ENCODE measurements at regions not wholly inside any gene's neighbourhood (a gene's known extent, or its start where the extent isn't known, plus 50 kb on each side); places are given as distances from the start of the nearest gene placed in this dataset.

DNA sequence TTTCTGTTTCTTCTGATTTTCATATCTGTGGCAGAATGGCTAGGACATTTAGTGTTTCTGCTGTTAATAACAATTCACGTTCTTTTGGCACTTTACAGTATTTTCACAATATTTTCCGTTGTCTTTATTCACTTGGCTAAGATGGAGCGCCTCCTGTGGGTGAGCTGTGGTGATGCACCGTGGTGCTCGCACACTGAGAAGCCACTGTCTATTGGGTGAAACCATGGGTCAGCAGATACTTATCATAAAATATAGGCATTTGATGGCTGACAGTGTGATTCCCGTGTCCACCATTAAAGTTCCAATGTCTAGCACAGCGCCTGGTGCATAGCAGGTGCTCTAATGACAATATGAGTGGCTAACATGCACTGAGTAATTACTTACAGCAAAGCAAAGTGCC is 141.8 kb downstream of the VRK1 start:
- Histone ChIP-seq H3K4me2 (ENCODE audit: low read depth, low read length) (no peak overlapping the region), H3K9ac (ENCODE audit: insufficient read depth, low read depth, low read length) (no peak overlapping the region), H3K79me2 (ENCODE audit: insufficient read depth, low read length) (no peaks in the 10 kb centered on the region), H3K4me3 (replicated peaks in 1 of 3; ENCODE audit: insufficient read depth in 1 of 3, low read depth in 2 of 3, low read length in 3 of 3) (no peak overlapping the region), H2AFZ (ENCODE audit: low read length) (no peak overlapping the region), H3K9me3 (ENCODE audit: low read length) (no peaks in the 10 kb centered on the region), H3K27me3 (ENCODE audit: control insufficient read depth in 1 of 2, insufficient read depth in 2 of 2, low read length in 2 of 2) (no peaks in the 10 kb centered on the region), H3K4me1 (ENCODE audit: insufficient read depth, low read length) (no peaks in the 10 kb centered on the region), H3K36me3 (replicated peaks in 1 of 2; ENCODE audit: control insufficient read depth in 1 of 2, insufficient read depth in 2 of 2, low read length in 2 of 2) (no peaks in the 10 kb centered on the region), H3K27ac (ENCODE audit: extremely low read length, insufficient read depth, low read length) (no peak overlapping the region), H4K20me1 (ENCODE audit: insufficient read depth, low read length) (no peaks in the 10 kb centered on the region; the same call in 1 of the 2 replicates)
- ATAC-seq (no peak), FAIRE-seq (no peak), DNase-seq (ENCODE audit: low spot score) (no peak)
- BruUV-seq (replicated peaks), result no TSS peak
- WGBS (ENCODE audit: low lambda C conversion rate), result 49% methylated on average over 7 of the region's 7 CpGs
- ChIA-PET POLR2A (no interaction called here), CTCF (ENCODE audit: low intra/inter-chr PET ratio, low total read pairs) (no interaction called here)
- TF ChIP-seq PCBP2 (optimal IDR thresholded peaks at IDR 0.05; ENCODE audit: low read depth, low read length, poor library complexity, severe bottlenecking) (no peak), CBFB (CRISPR knock-in tag; IDR thresholded peaks at IDR 0.05) (no peak), PAX8 (CRISPR knock-in tag; IDR thresholded peaks at IDR 0.05; ENCODE audit: borderline replicate concordance) (no peak), CHD4 (IDR thresholded peaks at IDR 0.05; ENCODE audit: borderline replicate concordance, low read length) (no peak)
- TF ChIP-seq, protein P1, sequence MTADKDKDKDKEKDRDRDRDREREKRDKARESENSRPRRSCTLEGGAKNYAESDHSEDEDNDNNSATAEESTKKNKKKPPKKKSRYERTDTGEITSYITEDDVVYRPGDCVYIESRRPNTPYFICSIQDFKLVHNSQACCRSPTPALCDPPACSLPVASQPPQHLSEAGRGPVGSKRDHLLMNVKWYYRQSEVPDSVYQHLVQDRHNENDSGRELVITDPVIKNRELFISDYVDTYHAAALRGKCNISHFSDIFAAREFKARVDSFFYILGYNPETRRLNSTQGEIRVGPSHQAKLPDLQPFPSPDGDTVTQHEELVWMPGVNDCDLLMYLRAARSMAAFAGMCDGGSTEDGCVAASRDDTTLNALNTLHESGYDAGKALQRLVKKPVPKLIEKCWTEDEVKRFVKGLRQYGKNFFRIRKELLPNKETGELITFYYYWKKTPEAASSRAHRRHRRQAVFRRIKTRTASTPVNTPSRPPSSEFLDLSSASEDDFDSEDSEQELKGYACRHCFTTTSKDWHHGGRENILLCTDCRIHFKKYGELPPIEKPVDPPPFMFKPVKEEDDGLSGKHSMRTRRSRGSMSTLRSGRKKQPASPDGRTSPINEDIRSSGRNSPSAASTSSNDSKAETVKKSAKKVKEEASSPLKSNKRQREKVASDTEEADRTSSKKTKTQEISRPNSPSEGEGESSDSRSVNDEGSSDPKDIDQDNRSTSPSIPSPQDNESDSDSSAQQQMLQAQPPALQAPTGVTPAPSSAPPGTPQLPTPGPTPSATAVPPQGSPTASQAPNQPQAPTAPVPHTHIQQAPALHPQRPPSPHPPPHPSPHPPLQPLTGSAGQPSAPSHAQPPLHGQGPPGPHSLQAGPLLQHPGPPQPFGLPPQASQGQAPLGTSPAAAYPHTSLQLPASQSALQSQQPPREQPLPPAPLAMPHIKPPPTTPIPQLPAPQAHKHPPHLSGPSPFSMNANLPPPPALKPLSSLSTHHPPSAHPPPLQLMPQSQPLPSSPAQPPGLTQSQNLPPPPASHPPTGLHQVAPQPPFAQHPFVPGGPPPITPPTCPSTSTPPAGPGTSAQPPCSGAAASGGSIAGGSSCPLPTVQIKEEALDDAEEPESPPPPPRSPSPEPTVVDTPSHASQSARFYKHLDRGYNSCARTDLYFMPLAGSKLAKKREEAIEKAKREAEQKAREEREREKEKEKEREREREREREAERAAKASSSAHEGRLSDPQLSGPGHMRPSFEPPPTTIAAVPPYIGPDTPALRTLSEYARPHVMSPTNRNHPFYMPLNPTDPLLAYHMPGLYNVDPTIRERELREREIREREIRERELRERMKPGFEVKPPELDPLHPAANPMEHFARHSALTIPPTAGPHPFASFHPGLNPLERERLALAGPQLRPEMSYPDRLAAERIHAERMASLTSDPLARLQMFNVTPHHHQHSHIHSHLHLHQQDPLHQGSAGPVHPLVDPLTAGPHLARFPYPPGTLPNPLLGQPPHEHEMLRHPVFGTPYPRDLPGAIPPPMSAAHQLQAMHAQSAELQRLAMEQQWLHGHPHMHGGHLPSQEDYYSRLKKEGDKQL (CRISPR knock-in tag; IDR thresholded peaks at IDR 0.05; ENCODE audit: low read depth), result no peak
- intact Hi-C loops (cut with micrococcal nuclease; ENCODE audit: unreplicated experiment) (no loop called here), in situ Hi-C loops (cut with HindIII; ENCODE audit: extremely low pct_ligation_motif_present, low pct_unique_long_range_greater_than_20kb) (no loop called here)

Measured in HepG2 (cell line).